ENCODE measurements at regions not wholly inside any gene's neighbourhood (a gene's known extent, or its start where the extent isn't known, plus 50 kb on each side); places are given as distances from the start of the nearest gene placed in this dataset.
"Not testable (repeated sequence)": the region's sequence is repeated elsewhere in the genome, so short reads cannot be mapped to it uniquely, and the experiment has no call there.

DNA sequence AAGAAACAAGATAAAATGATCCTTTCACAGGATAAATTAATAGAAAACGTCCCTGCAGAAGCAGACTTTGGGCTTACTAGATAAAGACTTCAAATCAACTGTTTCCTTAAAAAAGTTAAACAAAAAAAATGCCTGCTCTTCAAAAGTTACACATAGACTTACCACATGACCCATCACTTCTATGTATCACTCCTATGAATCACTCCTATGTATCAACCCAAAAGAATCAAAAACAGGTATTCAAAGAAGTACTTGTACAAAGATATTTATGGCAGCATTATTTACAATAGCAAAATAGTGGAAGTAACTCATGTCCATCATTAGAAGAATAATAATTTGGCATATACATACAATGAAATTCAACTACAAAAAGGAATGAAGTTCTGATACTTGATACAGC is 56.3 kb upstream of the PRDM9 start:
- H3K4me3 ChIP-seq (ENCODE audit: low read depth, low read length), result no peak overlapping the region
- 46% methylated on average over 1 of the region's 1 CpG for WGBS
- DNase-seq (ENCODE audit: extremely low spot score), result no peak

DNA sequence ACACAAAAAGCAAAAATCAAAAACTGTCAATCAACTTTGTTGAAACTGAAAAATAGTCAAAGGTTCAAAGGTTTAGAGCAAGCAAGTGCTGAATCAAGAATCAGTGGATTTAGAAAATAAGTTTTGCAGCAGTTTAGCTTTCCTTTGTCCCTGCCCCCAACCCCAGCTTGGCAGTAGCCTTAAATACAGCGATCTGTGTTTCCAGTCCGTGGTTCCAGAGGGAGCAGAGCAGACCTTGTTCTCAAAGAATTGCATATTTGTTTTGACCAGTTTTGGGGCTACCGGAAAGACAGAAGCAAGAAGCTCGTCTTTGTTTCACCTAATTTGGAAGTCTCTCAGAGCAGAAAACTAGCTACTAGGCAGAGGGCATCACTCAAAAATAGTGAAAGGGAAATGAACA is 57.2 kb upstream of the PRDM9 start:
- no peak for DNase-seq (ENCODE audit: extremely low spot score)
- no peaks in the 10 kb centered on the region for H3K4me1 ChIP-seq (ENCODE audit: insufficient read depth)
- H3K27ac ChIP-seq (ENCODE audit: low read depth), result no peak overlapping the region
- WGBS, result 82% methylated on average over 4 of the region's 4 CpGs
- H3K36me3 ChIP-seq (ENCODE audit: insufficient read depth), result no peaks in the 10 kb centered on the region
- H3K4me3 ChIP-seq (ENCODE audit: low read depth, low read length), result no peak overlapping the region

More for the DNA sequence above, 56.3 kb upstream of the PRDM9 start:
- Histone ChIP-seq H3K36me3 (ENCODE audit: insufficient read depth) (no peaks in the 10 kb centered on the region), H3K4me1 (ENCODE audit: insufficient read depth) (no peaks in the 10 kb centered on the region), H3K27ac (ENCODE audit: low read depth) (no peak overlapping the region)

GRCh38 chr5:23448627-23449026 is 58.8 kb upstream of the PRDM9 start:
- no peak for DNase-seq (ENCODE audit: extremely low spot score)
- Histone ChIP-seq H3K27ac (ENCODE audit: low read depth) (no peak overlapping the region), H3K36me3 (ENCODE audit: insufficient read depth) (no peaks in the 10 kb centered on the region), H3K4me1 (ENCODE audit: insufficient read depth) (no peaks in the 10 kb centered on the region), H3K4me3 (ENCODE audit: low read depth, low read length) (no peak overlapping the region)

DNA sequence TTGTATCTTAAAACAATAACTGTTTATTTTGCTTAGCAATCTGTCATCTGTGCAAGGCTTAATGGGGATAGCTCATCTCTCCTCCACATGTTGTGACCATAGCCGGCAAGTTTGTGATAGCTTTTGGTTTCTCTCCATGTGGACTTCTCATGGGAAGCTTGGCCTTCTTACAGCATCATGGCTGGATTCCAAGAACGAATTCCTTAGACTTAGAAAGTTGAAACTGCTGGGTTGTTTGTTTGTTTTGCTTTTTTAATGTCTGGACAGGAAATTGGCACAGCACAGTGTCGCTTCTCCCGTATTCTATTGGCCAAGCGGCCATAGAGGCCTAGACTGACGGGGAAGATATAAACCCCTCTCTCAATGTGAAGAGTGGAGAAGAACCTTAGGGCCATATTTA is 61.0 kb upstream of the PRDM9 start:
- H3K36me3 ChIP-seq (ENCODE audit: insufficient read depth), result no peaks in the 10 kb centered on the region
- no peak overlapping the region for H3K27ac ChIP-seq (ENCODE audit: low read depth)
- peak; percentile 35 for DNase-seq (ENCODE audit: extremely low spot score)
- no peaks in the 10 kb centered on the region for H3K4me1 ChIP-seq (ENCODE audit: insufficient read depth)
- WGBS, result 43% methylated on average over 6 of the region's 6 CpGs
- no peak overlapping the region for H3K4me3 ChIP-seq (ENCODE audit: low read depth, low read length)

- DNase-seq (ENCODE audit: extremely low spot score), result no peak
- 66% methylated on average over 1 of the region's 1 CpG for WGBS
These were observed 61.8 kb upstream of the PRDM9 start for GRCh38 chr5:23445573-23445972.

GRCh38 chr5:23440703-23441102 is 66.7 kb upstream of the PRDM9 start:
- H3K4me1 ChIP-seq (ENCODE audit: insufficient read depth), result no peaks in the 10 kb centered on the region
- DNase-seq (ENCODE audit: extremely low spot score), result no peak
- no peak overlapping the region for H3K4me3 ChIP-seq (ENCODE audit: low read depth, low read length)
- no peak overlapping the region for H3K27ac ChIP-seq (ENCODE audit: low read depth)
- no peaks in the 10 kb centered on the region for H3K36me3 ChIP-seq (ENCODE audit: insufficient read depth)
- WGBS, result 85% methylated on average over 1 of the region's 1 CpG

More at GRCh38 chr5:23445573-23445972, 61.8 kb upstream of the PRDM9 start:
- Histone ChIP-seq H3K27ac (ENCODE audit: low read depth) (no peak overlapping the region), H3K4me3 (ENCODE audit: low read depth, low read length) (no peak overlapping the region), H3K4me1 (ENCODE audit: insufficient read depth) (no peaks in the 10 kb centered on the region), H3K36me3 (ENCODE audit: insufficient read depth) (no peaks in the 10 kb centered on the region)

GRCh38 chr5:23437011-23437410 is 70.4 kb upstream of the PRDM9 start:
- Histone ChIP-seq H3K4me3 (ENCODE audit: low read depth, low read length) (no peak overlapping the region), H3K4me1 (ENCODE audit: insufficient read depth) (no peaks in the 10 kb centered on the region)
- DNase-seq (ENCODE audit: extremely low spot score), result no peak

GRCh38 chr5:23433534-23434315 is 73.7 kb upstream of the PRDM9 start:
- 96% methylated on average over 8 of the region's 8 CpGs for WGBS
- H3K27ac ChIP-seq (ENCODE audit: low read depth), result no peak overlapping the region
- no peak for DNase-seq (ENCODE audit: extremely low spot score)

More at GRCh38 chr5:23437011-23437410, 70.4 kb upstream of the PRDM9 start:
- Histone ChIP-seq H3K27ac (ENCODE audit: low read depth) (no peak overlapping the region), H3K36me3 (ENCODE audit: insufficient read depth) (no peaks in the 10 kb centered on the region)

DNA sequence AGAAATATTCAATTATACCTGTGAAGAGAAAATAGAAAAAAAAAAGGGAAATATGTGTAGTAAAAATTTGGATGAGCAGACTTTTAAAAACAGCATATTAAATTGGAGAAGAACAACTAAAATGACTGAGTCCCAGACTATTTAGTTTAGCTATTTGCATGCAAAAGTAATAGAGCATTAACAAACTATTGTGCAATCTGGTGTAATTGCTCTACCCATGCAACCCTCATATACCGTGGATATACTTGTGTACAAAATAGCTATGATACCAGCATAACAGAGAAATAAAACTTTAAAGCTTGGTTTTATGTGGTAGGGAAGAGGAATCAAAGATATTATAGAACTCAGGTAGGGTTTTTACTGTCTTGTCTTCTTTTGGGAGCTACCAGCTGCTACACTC is 78.7 kb upstream of the PRDM9 start:
- Histone ChIP-seq H3K4me1 (ENCODE audit: insufficient read depth) (no peaks in the 10 kb centered on the region), H3K27ac (ENCODE audit: low read depth) (no peak overlapping the region), H3K36me3 (ENCODE audit: insufficient read depth) (no peaks in the 10 kb centered on the region), H3K4me3 (ENCODE audit: low read depth, low read length) (no peak overlapping the region)
- DNase-seq (ENCODE audit: extremely low spot score), result no peak
- 78% methylated on average over 1 of the region's 1 CpG for WGBS

More at GRCh38 chr5:23433534-23434315, 73.7 kb upstream of the PRDM9 start:
- Histone ChIP-seq H3K4me1 (ENCODE audit: insufficient read depth) (no peaks in the 10 kb centered on the region), H3K4me3 (ENCODE audit: low read depth, low read length) (no peak overlapping the region), H3K36me3 (ENCODE audit: insufficient read depth) (no peaks in the 10 kb centered on the region)

DNA sequence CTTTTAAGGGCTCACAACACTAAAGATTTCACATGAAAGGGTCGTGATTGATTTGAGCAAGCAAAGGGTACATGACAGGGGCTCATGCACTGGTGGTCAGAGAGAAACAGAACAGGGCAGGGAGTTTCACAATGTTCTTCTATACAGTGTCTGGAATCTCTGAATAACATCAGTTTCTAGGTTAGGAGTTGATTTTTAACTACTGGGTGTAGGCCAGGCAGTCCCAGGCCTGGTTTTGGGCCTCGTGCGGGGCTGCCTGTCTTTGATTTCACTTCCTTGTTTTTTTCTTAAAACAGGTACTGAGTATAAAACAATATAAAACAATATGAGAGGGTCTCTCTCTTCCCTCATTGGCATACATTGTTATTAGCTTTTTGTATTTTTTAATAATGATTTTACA is 87.2 kb upstream of the PRDM9 start:
- not testable (repeated sequence) for H3K4me1 ChIP-seq (ENCODE audit: insufficient read depth); H3K27ac ChIP-seq (ENCODE audit: low read depth); DNase-seq (ENCODE audit: extremely low spot score); H3K36me3 ChIP-seq (ENCODE audit: insufficient read depth); H3K4me3 ChIP-seq (ENCODE audit: low read depth, low read length)
- WGBS, result 91% methylated on average over 3 of the region's 3 CpGs

- no peak for DNase-seq (ENCODE audit: extremely low spot score)
- H3K4me3 ChIP-seq (ENCODE audit: low read depth, low read length), result no peak overlapping the region
- 69% methylated on average over 1 of the region's 1 CpG for WGBS
- H3K36me3 ChIP-seq (ENCODE audit: insufficient read depth), result no peaks in the 10 kb centered on the region
- H3K27ac ChIP-seq (ENCODE audit: low read depth), result no peak overlapping the region
- no peaks in the 10 kb centered on the region for H3K4me1 ChIP-seq (ENCODE audit: insufficient read depth)
These were observed 88.3 kb upstream of the PRDM9 start for GRCh38 chr5:23419115-23419514.

- Histone ChIP-seq H3K27ac (ENCODE audit: low read depth) (no peak overlapping the region), H3K4me3 (ENCODE audit: low read depth, low read length) (no peak overlapping the region), H3K4me1 (ENCODE audit: insufficient read depth) (no peaks in the 10 kb centered on the region), H3K36me3 (ENCODE audit: insufficient read depth) (no peaks in the 10 kb centered on the region)
- 79% methylated on average over 3 of the region's 3 CpGs for WGBS
- DNase-seq (ENCODE audit: extremely low spot score), result no peak
These were observed 94.9 kb upstream of the PRDM9 start for GRCh38 chr5:23412515-23412914.

DNA sequence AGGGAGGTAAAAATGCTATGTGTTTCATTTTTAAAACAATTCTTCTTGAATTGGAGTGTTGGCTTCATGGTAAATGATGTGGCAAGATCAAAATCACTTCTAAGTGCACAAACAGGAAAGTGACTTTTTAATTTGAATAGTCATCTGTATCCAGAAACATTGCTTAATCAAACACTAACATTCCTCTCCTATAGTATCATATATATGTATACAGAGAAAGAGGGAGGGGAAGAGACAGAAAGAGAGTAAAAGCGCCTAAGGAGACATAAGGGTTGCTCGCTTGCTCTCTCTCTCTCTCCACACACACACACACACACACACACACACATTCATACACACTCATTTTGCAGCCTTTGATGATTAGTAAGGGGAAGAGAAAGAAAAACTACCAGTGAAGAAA is 95.4 kb upstream of the PRDM9 start:
- Histone ChIP-seq H3K4me1 (ENCODE audit: insufficient read depth) (no peaks in the 10 kb centered on the region), H3K27ac (ENCODE audit: low read depth) (no peak overlapping the region), H3K36me3 (ENCODE audit: insufficient read depth) (no peaks in the 10 kb centered on the region), H3K4me3 (ENCODE audit: low read depth, low read length) (no peak overlapping the region)
- no peak for DNase-seq (ENCODE audit: extremely low spot score)
- 91% methylated on average over 2 of the region's 2 CpGs for WGBS

- no peak overlapping the region for H3K27ac ChIP-seq (ENCODE audit: low read depth)
- DNase-seq (ENCODE audit: extremely low spot score), result no peak
- H3K36me3 ChIP-seq (ENCODE audit: insufficient read depth), result no peaks in the 10 kb centered on the region
- no peak overlapping the region for H3K4me3 ChIP-seq (ENCODE audit: low read depth, low read length)
- WGBS, result 81% methylated on average over 17 of the region's 17 CpGs
- no peaks in the 10 kb centered on the region for H3K4me1 ChIP-seq (ENCODE audit: insufficient read depth)
These were observed 96.2 kb upstream of the PRDM9 start for GRCh38 chr5:23411200-23411599.

- not testable (repeated sequence) for H3K27ac ChIP-seq (ENCODE audit: low read depth); H3K36me3 ChIP-seq (ENCODE audit: insufficient read depth); H3K4me1 ChIP-seq (ENCODE audit: insufficient read depth); H3K4me3 ChIP-seq (ENCODE audit: low read depth, low read length); DNase-seq (ENCODE audit: extremely low spot score)
- WGBS, result 62% methylated on average over 5 of the region's 5 CpGs
These were observed 96.6 kb upstream of the PRDM9 start for GRCh38 chr5:23410775-23411174.
